Brain microvascular endothelial cell (primary cell): ENCODE measurements at regions not wholly inside any gene's neighbourhood (a gene's known extent, or its start where the extent isn't known, plus 50 kb on each side); places are given as distances from the start of the nearest gene placed in this dataset.

Source experiments
- DNase-seq: peaks from one replicate; pipeline ENCODE4 v3.0.0-alpha.2; 2020
- H3K27ac ChIP-seq: fragments of 250-450 bp; sonication (Bioruptor Pico); 2 replicates; pipeline ENCODE4 v1.5.1; 2020; ENCODE audit warnings: mild to moderate bottlenecking, moderate library complexity
- H3K27me3 ChIP-seq: fragments of 250-450 bp; sonication (Bioruptor Pico); replicated peaks from 2 replicates; pipeline ENCODE4 v1.5.1; 2020; ENCODE audit warnings: mild to moderate bottlenecking
- H3K36me3 ChIP-seq: fragments of 250-450 bp; sonication (Bioruptor Pico); replicated peaks from 2 replicates; pipeline ENCODE4 v1.5.1; 2020; ENCODE audit warnings: mild to moderate bottlenecking
- H3K4me3 ChIP-seq: 2 replicates; pipeline ENCODE4 v1.5.1; 2011; ENCODE audit warnings: low read depth, mild to moderate bottlenecking, control low read depth, low read length, moderate library complexity
- CTCF ChIP-seq: IDR thresholded peaks from 2 replicates; pipeline ENCODE4 v1.5.1; 2011; ENCODE audit warnings: low read depth, mild to moderate bottlenecking, moderate library complexity, low read length, control low read depth, inconsistent platforms; ENCODE audit errors: missing control alignments
- in situ Hi-C: cut with HindIII; loops from 2 replicates; pipeline ENCODE4 v1.10.0; 2017; ENCODE audit warnings: low sequenced_read_pairs, low pct_ligation_motif_present

GRCh38 chr7:13099154-13099795 is 411.8 kb downstream of the ARL4A start:
- no peak for TF ChIP-seq CTCF
- no peak overlapping the region for H3K27ac ChIP-seq
- H3K4me3 ChIP-seq, result no peak overlapping the region

GRCh38 chr7:13104128-13104527 is 416.7 kb downstream of the ARL4A start:
- TF ChIP-seq CTCF, result no peak
- no peaks in the 10 kb centered on the region for H3K27me3 ChIP-seq
- in situ Hi-C loops, result no loop called here
- no peak for DNase-seq
- no peak overlapping the region for H3K4me3 ChIP-seq
- no peaks in the 10 kb centered on the region for H3K36me3 ChIP-seq
- H3K27ac ChIP-seq, result no peak overlapping the region

More at GRCh38 chr7:13099154-13099795, 411.8 kb downstream of the ARL4A start:
- DNase-seq, result peak; percentile 51
- Histone ChIP-seq H3K27me3 (no peaks in the 10 kb centered on the region), H3K36me3 (no peaks in the 10 kb centered on the region)
- in situ Hi-C loops, result no loop called here

- H3K27ac ChIP-seq, result no peak overlapping the region
- no peak for DNase-seq
- in situ Hi-C loops, result no loop called here
- no peak for TF ChIP-seq CTCF
- H3K4me3 ChIP-seq, result no peak overlapping the region
- H3K36me3 ChIP-seq, result no peaks in the 10 kb centered on the region
- H3K27me3 ChIP-seq, result no peaks in the 10 kb centered on the region
Measured at GRCh38 chr7:13105209-13105608, 417.8 kb downstream of the ARL4A start.

- Histone ChIP-seq H3K36me3 (no peaks in the 10 kb centered on the region), H3K27me3 (no peaks in the 10 kb centered on the region), H3K27ac (no peak overlapping the region), H3K4me3 (no peak overlapping the region)
- no peak for TF ChIP-seq CTCF
- DNase-seq, result no peak
- in situ Hi-C loops, result no loop called here
Measured at GRCh38 chr7:13106513-13106912, 419.1 kb downstream of the ARL4A start.

GRCh38 chr7:13107291-13107690 is 419.9 kb downstream of the ARL4A start:
- no peaks in the 10 kb centered on the region for H3K27me3 ChIP-seq
- no peak overlapping the region for H3K4me3 ChIP-seq
- no peak for TF ChIP-seq CTCF
- DNase-seq, result no peak
- H3K27ac ChIP-seq, result no peak overlapping the region
- no peaks in the 10 kb centered on the region for H3K36me3 ChIP-seq
- in situ Hi-C loops, result no loop called here

GRCh38 chr7:13108061-13108460 is 420.6 kb downstream of the ARL4A start:
- no peak overlapping the region for H3K4me3 ChIP-seq
- no peak for DNase-seq
- TF ChIP-seq CTCF, result no peak
- in situ Hi-C loops, result no loop called here
- H3K27ac ChIP-seq, result no peak overlapping the region
- H3K36me3 ChIP-seq, result no peaks in the 10 kb centered on the region
- H3K27me3 ChIP-seq, result no peaks in the 10 kb centered on the region
